GM18511 (cell line): ENCODE measurements at regions not wholly inside any gene's neighbourhood (a gene's known extent, or its start where the extent isn't known, plus 50 kb on each side); places are given as distances from the start of the nearest gene placed in this dataset.
"Not testable (repeated sequence)": the region's sequence is repeated elsewhere in the genome, so short reads cannot be mapped to it uniquely, and the experiment has no call there.

Experiments
- ATAC-seq: cut with Tn5 transposase; IDR thresholded peaks from one replicate; pipeline ENCODE4 v1.9.1; 2021; ENCODE audit warnings: mild to moderate bottlenecking, moderate library complexity; ENCODE audit not compliant: unreplicated experiment

- peak; percentile 88 for ATAC-seq
Measured at GRCh38 chr10:30736685-30737232, 107.2 kb upstream of the LYZL2 start.

- ATAC-seq = no peak
Measured at GRCh38 chr10:30734901-30735300, 105.3 kb upstream of the LYZL2 start.

GRCh38 chr10:30732671-30733070 lies 103.1 kb upstream of the LYZL2 start:
- ATAC-seq = no peak

GRCh38 chr10:30731963-30732362 lies 102.4 kb upstream of the LYZL2 start:
- ATAC-seq = no peak

GRCh38 chr10:30730306-30730705 lies 100.8 kb upstream of the LYZL2 start:
- ATAC-seq = no peak

- ATAC-seq = no peak
Measured at GRCh38 chr10:30728766-30729165, 99.2 kb upstream of the LYZL2 start.

- ATAC-seq = no peak
Measured at GRCh38 chr10:30728127-30728526, 98.6 kb upstream of the LYZL2 start.

- ATAC-seq = no peak
Measured at GRCh38 chr10:30727524-30727923, 98.0 kb upstream of the LYZL2 start.

GRCh38 chr10:30726783-30727414 lies 97.3 kb upstream of the LYZL2 start:
- peak; percentile 88 for ATAC-seq

- ATAC-seq = no peak
Measured at GRCh38 chr10:30725661-30726060, 96.1 kb upstream of the LYZL2 start.

GRCh38 chr10:30724296-30724695 lies 94.7 kb upstream of the LYZL2 start:
- no peak for ATAC-seq

GRCh38 chr10:30722956-30723620 lies 93.5 kb upstream of the LYZL2 start:
- no peak for ATAC-seq

- no peak for ATAC-seq
Measured at GRCh38 chr10:30719832-30720231, 90.3 kb upstream of the LYZL2 start.

GRCh38 chr10:30709700-30710358 lies 80.3 kb upstream of the LYZL2 start:
- no peak for ATAC-seq

- no peak for ATAC-seq
Measured at GRCh38 chr10:30709229-30709628, 79.7 kb upstream of the LYZL2 start.

GRCh38 chr10:30708234-30708633 lies 78.7 kb upstream of the LYZL2 start:
- ATAC-seq = no peak

- ATAC-seq = not testable (repeated sequence)
Measured at GRCh38 chr10:30706189-30706588, 76.6 kb upstream of the LYZL2 start.

GRCh38 chr10:30705625-30706149 lies 76.1 kb upstream of the LYZL2 start:
- ATAC-seq = peak; percentile 28

GRCh38 chr10:30705101-30705624 lies 75.6 kb upstream of the LYZL2 start:
- peak; percentile 53 for ATAC-seq

GRCh38 chr10:30704601-30705100 lies 75.1 kb upstream of the LYZL2 start:
- peak; percentile 11 for ATAC-seq

- ATAC-seq = no peak
Measured at GRCh38 chr10:30704026-30704600, 74.6 kb upstream of the LYZL2 start.
